Activated CD4-positive, alpha-beta T cell treated with anti-CD3 and anti-CD28 coated beads, Interleukin-2, amount 50 U/mL, for 4 hours (primary cell): ENCODE measurements at regions not wholly inside any gene's neighbourhood (a gene's known extent, or its start where the extent isn't known, plus 50 kb on each side); places are given as distances from the start of the nearest gene placed in this dataset.

ENCODE experiments used
- DNase-seq, 2 experiments: peaks; one replicate each; pipeline ENCODE4 v3.0.0-alpha.2; 2020

DNA sequence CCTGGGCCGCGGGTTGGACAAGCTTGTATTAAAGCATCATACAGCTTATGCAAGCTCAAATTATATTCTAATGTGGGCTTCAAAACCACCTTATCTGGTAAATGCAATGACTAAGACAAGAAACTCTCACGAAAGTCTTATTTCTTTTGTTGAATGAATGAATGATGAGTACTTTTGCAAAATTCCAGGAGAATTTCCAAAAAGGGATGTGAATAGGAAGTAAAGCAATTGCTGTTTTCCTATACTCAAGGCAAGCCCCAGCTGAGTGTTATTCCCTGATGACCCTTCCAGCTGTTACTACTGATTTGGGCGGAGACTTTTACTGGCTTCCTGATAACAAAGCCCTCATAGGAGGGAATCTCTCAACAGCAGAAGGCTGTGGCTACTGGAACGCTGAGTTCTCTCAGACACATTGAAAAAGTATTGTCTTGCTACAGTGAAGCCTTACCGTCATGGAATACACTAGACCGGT, 162.8 kb downstream of the SREK1 start:
- DNase-seq, result no peak

DNA sequence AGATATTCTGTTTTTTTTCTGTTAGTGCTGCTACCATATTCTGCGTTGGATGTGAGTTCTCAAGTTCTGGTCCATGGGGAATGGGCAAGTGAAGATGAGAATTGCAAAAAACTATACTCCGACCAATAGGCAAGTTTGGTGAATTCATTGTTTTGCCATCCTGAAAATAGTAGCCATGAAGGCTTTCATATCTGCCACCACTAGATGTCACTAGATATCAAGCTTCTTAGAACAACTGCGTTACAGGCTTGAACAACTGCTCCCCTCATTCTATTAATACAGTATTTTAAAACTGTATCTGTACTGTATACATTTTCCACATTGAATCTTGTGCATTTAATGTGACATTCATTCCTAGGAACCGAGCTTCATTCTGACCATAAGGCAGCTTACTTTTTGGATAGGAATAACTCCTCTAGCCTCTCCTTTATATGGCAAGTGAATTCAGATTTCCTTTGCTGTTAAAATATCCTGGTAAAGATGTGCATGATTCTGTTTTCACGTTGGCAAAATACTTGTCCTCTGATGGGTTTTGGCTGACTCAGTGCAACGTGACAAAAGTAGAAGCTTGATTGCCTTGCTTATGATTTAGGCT, 163.6 kb downstream of the SREK1 start:
- DNase-seq, result no peak

DNA sequence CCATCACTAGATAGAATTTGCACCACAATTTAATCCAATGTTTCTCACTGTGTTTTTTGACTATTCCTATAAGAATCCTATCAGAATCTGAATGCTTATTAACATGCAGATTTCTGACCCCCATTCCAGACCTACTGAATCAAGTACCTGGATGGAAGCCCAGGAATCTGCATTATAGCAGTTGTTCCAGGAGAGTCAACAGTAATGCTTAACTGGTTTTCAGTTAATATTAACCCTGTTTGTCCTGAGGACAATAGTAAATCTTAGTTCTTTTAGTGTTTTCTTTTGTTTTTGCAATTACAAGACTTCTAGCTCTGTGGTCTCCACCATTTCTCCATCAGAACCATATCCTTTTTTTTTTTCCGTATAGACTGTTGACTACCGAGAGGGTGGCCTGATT, 168.2 kb downstream of the SREK1 start:
- DNase-seq, result no peak

DNA sequence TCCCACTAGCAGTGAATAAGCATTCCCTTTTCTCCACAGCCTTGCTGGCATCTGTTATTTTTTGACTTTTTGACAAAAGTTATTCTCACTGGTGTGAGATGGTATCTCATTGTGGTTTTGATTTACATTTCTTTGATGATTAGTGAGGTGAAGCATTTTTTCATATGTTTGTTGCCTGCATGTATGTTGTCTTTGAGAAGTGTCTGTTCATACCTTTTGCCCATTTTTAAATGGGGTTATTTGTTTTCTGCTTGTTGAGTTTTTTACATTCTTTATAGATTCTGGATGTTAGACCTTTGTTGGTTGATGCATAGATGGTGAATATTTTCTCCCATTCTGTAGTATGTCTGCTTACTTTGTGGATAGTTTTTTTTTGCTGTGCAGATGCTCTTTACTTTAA, 171.7 kb downstream of the SREK1 start:
- DNase-seq, result no peak

DNA sequence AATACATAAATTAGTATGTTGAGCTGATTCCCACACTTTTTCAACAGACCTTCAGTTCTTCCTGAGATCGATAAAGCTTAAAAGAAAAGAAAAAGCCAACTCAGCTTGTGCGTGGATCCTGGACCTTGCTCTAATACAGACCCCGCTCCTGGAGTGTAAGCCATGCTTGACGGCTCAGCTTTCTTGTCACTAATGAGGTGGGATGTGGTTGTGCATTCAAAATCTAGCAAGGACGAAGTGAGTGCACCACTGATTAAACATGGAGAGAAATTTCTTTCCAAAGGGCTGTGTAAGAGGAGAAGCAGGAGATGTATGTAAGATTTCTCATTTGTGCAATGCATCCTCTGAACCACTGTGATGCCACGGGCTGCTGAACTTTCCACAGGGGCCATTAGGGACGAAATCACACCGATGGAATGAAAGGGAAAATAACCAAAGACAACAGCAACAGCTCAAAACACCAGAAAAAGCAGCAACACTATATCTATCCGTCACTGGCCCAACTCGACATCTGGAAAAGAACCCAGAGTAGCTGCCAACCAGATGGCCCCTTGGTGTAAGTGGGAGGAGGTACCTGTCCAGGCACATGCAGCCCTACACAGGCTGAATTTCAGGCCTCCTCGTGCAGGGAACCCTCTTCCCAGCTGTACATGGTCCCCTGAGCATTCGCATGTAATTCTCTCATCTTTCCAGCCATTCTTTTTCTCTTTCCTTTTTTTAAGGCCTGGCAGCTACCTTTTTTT, 178.9 kb downstream of the SREK1 start:
- no peak for DNase-seq

DNA sequence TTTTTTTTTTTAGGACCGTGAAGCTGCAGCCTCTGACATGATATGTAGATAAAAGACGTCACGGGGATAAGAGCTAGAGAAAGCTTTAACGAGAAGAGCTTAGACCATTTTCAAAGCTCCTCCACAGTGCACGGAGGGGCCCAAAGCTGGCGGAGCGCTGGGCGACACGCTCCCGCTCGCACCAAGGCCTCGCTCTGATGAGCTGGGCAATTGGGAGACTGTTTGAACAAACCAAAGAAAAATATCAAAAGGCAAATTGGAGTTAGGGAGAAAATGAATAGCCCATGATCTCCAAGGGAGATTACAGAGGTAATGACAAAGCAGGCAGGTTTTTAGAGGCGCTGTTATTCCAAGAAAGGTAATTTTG, 179.4 kb downstream of the SREK1 start:
- no peak for DNase-seq

DNA sequence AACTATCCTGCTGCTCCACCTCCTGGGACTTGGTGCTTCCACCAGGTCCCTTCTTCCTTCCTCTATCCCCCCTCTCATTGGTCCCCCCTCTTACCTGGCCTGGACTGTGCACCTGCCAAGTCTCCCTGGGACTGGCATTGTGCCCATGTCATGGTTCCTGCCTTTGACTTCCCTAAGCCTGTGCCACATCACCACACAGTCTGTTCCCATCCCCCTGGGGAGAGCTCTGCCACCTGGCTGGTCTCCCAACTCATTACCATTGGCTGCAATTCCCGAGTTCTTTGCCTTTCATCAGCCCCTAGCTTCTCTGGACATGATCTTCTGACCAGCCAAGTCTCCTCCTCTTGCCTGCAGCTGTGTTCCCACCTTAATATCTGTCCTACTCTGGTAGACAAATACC, 180.3 kb downstream of the SREK1 start:
- DNase-seq, result no peak

DNA sequence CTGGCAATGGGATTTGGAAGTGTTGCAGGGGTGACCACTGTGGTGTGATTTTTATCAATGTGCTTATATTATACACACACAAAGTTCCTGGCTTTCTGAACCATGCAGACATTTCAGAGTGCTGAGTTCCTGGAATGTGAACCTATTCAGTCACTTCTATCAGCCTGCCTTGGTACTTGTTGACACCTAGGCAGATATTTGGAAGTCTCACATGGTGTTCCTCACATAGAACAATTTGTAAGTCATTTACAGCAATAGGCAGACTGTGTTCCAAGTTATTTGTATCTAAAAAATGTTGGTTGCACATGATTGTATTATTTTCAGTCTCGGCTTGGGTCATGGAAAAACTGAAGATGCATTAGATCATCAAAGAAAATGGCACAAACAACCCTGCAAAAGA, 182.2 kb downstream of the SREK1 start:
- no peak for DNase-seq

DNA sequence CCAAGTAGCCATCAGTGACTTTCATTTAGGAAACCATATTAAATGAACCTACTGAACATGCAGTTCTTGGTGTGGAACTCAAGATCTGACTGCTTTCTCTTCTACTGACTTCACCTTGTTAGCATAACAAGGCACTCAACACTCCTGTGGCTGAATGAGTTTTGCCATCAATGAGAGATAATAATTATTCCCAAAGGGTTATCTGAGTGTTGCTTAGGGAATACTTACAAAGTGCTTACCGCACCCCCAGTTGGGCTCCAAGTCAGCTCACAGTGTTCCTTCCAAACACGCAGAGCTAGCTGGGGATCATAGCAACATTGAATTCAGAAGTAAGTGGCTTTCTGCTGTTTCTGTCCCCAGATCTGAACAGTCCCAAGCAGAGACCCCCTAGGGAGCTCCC, 182.9 kb downstream of the SREK1 start:
- no peak for DNase-seq

DNA sequence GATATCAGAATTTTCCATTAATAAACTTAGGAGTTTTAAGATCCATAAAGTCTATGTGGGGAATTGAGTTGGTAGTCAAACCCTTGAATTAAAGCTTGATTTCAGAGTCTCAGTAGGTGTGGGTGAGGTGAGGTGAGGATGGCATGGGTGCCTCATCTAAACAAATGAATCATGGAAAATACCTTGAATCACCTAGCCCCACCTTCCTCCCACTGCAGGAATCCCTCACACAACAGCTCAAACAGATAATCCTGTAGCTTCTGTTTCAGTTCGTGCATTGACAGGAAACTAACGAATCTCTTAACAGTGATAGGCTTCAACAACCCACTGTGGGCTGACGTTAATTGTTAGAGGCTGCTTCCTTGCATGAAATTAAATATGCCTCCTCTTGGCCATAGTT, 185.0 kb downstream of the SREK1 start:
- DNase-seq, result no peak

DNA sequence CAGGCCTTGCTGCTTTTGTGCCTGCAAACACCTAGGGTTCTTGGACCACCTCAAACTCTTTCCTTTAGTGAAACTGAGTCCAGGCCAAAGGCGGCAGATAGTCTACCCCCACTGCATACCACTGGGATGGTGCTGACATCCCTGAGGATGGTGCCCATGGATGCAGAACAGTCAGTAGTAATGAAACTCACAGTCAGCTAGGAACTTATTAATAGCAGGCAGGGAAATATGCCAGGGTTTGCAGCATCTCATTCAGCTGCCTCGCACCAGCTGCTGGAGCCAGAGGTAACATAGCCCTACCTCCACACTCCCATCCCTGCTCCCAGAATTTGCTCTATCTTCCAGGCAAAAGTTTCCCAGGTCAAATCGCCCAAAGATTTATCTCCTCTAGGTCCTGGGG, 189.1 kb downstream of the SREK1 start:
- DNase-seq, result no peak

DNA sequence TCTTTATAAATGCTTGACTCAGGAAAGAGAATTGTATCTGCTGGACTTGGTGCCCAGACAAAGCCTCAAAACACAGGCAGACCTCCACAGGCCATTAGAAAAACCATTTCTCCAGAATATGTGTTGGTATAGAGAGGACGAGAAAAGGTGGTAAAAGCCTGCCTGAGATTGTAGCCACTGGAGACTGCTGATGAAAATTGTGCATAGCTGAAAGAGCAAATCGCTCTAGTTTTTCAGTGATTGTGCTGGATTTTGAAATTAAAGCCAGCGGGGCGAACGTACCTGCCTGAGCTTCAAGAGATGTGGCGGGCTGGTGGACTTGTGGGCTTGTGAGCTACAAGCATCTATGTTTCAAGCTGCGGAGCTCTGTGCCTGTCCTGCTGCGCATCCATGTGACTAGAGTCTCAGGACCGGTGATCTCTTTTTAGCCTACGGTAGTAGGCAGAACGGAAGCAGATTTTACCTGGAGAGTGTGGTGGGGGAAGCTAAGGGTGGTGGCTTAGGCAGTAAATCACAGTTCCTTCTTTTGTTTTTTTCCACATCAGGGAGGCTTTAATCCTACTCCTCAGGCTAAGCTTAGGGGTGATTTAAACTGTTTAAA, 193.6 kb downstream of the SREK1 start:
- DNase-seq, result no peak

DNA sequence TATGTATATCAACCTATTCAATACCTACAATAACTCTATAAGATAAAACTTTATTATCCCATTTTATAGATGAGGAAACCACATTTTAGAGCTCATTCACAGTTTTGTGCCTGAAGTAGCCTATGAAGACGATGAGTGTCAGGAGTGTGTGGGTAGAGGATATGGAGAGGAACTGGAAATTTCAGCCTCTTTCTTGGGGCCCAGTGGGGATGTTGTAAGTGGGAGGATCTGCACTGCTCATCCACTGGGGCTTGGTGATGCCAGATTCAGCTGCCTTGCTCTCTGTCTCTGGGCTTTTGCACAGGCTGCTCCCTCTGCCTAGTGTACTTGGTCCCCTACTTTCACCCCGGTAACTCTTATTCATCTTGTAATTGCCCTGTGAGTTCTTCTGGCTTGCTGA, 194.7 kb downstream of the SREK1 start:
- no peak for DNase-seq

DNA sequence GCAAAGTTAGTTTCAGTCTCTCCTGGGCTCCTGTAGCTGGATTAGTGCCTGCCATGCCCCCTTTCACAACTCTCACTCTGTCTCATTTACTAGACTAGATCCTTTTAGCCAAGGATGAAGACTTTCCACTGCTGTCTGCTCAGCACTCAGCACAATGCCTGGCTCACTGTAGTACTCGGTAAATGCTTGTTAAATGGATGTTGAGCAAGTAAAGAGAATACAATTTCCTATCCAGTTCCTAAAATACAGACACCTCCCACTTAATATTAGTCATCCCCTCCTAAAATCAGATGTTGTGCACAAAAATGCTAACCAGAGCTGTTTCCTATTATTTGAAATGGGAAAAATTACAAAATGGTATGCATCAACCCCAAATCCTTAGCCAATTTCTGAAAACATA, 195.8 kb downstream of the SREK1 start:
- DNase-seq, result no peak

DNA sequence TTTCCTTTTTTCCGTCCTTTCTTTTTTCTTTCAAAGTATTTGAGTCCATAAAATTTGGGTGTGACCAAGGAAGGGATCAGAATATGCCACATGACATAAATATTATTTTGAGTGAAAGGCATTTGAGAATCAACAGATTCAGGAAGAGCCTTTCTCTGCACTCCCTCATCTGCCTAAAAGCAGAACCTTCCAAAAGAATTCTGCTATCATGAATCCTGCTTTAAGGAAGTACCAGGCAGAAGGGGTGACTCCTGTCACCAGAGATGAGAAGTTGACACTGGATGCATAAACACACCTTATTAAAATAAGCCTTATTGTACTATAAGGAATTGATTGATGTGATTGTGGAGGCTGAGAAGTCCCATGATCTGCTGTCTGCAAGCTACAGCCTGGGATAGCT, 196.7 kb downstream of the SREK1 start:
- no peak for DNase-seq

DNA sequence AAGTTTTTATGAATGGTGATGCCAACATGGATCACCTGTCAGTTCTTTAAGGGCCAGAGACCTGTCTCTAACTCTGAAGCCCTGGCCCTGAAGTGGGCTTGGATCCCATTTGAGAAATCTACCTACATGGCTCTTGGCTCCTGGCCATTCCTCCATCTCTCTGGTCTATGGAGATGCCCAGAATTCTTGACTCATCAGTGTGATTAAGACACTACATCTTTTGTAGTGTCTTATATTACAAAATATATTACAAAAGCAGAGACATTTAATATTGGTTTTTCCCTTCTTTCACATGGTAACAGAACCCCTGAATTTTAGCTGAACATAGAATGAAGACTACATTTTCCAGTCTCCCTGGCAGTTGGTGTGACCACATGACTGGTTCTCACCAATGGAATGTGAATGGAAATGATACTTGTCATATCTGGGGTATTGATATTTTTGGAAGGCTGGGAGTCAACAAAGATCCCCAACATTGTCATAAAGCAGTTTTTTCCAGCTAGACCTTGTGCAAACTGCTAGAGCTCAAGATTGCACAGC, 198.3 kb downstream of the SREK1 start:
- DNase-seq, result no peak

DNA sequence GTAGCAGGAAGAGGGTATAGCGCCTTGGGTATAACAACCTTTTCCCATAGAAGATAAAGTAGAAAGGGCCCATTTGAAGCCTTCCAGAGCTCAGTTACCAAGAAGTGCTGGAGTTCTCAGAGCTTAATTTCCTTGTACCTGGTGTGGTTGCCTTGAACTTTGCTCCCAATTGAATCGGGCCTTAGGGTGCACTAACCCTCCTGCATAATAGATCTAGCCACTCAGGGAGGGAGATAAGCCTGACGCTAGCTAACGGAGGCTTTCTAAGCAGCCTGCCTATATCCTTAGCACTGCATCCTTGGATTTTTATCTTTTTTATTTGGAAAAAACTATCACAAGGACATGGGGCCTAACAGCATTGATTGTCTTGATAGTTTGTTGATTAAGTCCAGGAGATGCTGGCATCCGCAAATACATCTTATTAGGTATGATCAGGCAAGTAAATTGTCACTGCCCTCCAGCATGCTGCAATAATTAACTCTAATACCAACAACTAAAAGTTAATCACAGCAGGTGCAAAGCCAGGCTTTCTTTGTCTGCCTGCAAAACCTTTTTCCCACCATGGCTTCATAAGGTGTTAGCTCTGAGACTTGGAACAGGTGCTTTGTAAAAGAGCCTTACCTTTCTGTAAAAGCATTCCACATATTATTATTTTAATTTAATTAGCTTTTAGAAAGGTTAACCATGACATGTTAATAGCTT, 199.4 kb downstream of the SREK1 start:
- DNase-seq, result no peak

DNA sequence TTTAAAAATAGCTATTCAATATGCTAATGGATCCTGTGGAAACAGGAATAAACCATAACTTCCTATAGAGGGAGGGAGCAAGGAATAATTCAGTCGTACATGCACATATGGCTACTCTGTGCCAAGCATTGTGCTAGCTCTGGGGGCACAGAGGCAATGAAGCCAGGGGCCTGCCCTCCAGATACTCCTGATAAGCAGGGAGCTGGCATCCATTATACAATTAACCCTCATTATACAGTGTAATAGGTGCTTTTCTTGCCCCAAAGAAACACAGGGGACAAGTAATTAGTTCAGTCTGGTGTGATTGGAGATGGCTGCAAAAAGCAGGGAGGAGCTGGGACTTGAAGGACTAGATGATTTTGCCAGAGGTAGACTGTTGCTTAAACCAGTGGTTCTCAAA, 200.4 kb downstream of the SREK1 start:
- DNase-seq, result no peak

DNA sequence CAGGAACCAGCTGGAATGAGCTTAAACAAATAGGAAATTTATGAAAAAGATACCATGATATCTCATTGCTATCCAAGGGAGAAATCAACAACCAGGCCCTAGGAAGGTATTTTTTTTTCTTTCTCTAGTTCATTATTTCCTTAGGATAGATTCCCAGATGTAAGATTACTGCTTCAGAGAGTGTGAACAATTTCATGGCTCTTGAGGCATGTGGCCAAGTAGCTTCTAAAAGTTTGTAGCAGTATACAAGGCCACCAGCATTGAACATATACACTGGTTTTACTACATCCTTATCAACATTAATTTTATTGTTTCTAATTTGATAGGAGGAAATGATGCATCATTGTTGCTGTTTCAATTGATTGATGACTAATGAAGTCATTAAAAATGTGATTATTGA, 201.2 kb downstream of the SREK1 start:
- no peak for DNase-seq

DNA sequence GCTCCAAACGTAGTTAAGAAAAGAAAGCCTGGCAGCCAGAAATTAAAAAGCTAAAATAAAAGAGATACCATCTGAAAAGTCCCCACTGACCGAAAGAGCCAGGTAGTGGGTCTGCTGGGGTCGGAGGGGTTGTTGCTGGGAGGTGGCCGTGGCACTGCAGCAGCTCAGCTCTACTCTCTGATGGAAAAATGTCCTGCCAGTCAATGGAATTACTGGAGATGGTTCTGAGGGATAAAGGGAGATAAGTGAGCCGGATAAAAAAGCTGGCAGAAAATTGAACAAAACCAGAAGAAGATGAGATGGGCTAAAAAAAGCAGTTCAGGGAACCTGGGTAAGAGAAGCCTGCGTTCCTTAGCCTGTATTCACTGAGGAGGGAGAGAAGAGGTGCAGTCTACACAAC, 202.8 kb downstream of the SREK1 start:
- no peak for DNase-seq

DNA sequence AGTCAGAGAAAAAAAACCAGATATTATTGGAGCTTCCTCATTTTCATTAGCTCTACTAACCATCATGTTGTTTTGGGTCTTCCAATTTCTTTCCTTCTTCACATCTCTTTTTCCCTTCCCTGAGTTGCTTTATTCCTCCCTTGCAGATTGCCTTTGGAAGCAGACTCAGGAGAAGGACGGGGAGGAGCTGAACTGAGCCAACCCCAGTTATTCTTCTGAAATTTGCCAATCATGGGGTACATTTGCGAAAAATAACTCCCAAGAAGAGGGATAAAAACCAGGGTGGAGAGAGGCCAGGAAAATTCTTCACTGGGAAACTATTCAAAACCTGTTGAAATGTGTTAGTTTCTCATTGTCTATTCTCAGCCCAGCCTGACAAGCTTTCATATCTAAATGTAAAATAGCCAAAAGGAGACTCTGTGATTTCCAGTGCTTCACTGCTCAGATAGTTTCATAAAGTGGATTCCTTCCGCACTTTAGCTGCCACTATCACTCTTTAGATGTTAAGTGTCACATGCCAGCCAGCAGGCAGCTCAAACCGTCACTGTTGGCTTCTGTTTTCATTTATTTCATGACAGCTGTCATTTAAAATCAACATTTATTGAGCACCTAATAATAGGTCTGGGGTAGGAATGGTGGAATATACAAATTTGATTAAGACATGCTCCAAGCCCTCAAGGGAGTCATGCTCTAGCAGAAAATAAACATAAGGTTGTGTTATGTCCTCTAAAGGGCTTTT, 204.5 kb downstream of the SREK1 start:
- no peak for DNase-seq

DNA sequence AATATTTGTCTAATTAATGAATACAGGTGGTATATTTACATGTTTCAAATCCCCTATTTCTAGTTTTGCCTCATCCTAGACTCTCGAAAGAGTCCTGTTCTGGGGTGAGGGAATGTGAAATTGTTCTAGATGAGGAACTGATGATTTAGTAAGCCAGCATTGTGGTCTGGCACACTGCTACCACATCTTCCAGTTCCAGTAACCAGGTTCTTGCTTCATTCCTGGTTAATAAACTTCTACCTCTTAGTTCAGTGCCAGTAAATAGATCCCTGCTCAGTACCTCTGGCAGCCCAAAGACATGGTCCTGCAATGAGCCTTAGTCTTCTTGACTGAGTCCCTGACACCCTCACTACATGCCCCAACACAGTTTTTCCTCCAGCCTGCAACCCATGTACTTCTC, 207.7 kb downstream of the SREK1 start:
- no peak for DNase-seq

DNA sequence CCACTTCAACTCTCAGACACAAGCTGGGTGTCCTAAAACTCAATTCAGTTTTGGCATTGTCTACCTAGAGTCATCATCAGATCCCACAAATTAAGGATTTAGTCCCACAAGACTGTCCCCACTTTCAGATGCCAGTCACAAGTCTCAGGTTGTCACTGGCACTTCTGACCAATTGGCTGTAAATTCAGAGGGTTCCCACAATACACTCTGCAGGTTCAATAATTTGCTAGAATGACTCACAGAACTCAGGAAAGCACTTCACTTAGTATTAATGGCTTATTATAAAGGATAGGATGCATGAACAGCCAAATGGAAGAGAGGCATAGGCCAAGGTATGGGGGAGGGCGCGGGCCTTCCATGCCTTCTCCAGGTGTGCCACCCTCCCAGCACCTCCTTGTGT, 209.1 kb downstream of the SREK1 start:
- no peak for DNase-seq
